Breast epithelium (tissue), 3 donors: ENCODE measurements at regions not wholly inside any gene's neighbourhood (a gene's known extent, or its start where the extent isn't known, plus 50 kb on each side); places are given as distances from the start of the nearest gene placed in this dataset.

Source experiments
- POLR2A ChIP-seq: fragments of 450-650 bp; IDR thresholded peaks from one replicate; pipeline ENCODE4 v1.6.1; 2016; ENCODE audit warnings: antibody characterized with exemption, mild to moderate bottlenecking, moderate library complexity
- TF ChIP-seq, protein P1 (sequence below), 3 donors: fragments of 450-650 bp; IDR thresholded peaks; one replicate each; pipeline ENCODE4 v1.5.1; 2016 to 2017; ENCODE audit warnings: antibody characterized with exemption in 3 of 3, mild to moderate bottlenecking in 3 of 3, moderate library complexity in 3 of 3

- TF ChIP-seq, protein P1, sequence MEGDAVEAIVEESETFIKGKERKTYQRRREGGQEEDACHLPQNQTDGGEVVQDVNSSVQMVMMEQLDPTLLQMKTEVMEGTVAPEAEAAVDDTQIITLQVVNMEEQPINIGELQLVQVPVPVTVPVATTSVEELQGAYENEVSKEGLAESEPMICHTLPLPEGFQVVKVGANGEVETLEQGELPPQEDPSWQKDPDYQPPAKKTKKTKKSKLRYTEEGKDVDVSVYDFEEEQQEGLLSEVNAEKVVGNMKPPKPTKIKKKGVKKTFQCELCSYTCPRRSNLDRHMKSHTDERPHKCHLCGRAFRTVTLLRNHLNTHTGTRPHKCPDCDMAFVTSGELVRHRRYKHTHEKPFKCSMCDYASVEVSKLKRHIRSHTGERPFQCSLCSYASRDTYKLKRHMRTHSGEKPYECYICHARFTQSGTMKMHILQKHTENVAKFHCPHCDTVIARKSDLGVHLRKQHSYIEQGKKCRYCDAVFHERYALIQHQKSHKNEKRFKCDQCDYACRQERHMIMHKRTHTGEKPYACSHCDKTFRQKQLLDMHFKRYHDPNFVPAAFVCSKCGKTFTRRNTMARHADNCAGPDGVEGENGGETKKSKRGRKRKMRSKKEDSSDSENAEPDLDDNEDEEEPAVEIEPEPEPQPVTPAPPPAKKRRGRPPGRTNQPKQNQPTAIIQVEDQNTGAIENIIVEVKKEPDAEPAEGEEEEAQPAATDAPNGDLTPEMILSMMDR (IDR thresholded peaks at IDR 0.05), result no peak
- TF ChIP-seq POLR2A, result no peak
These were observed 154.3 kb upstream of the CXCL12 start for GRCh38 chr10:44539178-44539577.
